GM21381 (cell line): ENCODE measurements at regions not wholly inside any gene's neighbourhood (a gene's known extent, or its start where the extent isn't known, plus 50 kb on each side); places are given as distances from the start of the nearest gene placed in this dataset.

Source experiments
- ATAC-seq: cut with Tn5 transposase; IDR thresholded peaks from one replicate; pipeline ENCODE4 v1.9.1; 2021; ENCODE audit warnings: mild to moderate bottlenecking, moderate library complexity; ENCODE audit not compliant: unreplicated experiment

- no peak for ATAC-seq
Observed at GRCh38 chr6:87995461-87995860, 52.2 kb upstream of the SPACA1 start.

GRCh38 chr6:87993356-87993755 lies 54.3 kb upstream of the SPACA1 start:
- no peak for ATAC-seq

- ATAC-seq = no peak
Observed at GRCh38 chr6:87990871-87991270, 56.8 kb upstream of the SPACA1 start.

- no peak for ATAC-seq
Observed at GRCh38 chr6:87982134-87982533, 65.5 kb upstream of the SPACA1 start.

GRCh38 chr6:87979737-87980136 lies 67.9 kb upstream of the SPACA1 start:
- no peak for ATAC-seq

GRCh38 chr6:87976616-87977015 lies 71.0 kb upstream of the SPACA1 start:
- ATAC-seq = no peak

- no peak for ATAC-seq
Observed at GRCh38 chr6:87975561-87975960, 72.1 kb upstream of the SPACA1 start.

GRCh38 chr6:87972279-87972678 lies 75.4 kb upstream of the SPACA1 start:
- no peak for ATAC-seq

GRCh38 chr6:87971605-87972262 lies 75.9 kb upstream of the SPACA1 start:
- ATAC-seq = no peak

- no peak for ATAC-seq
Observed at GRCh38 chr6:87968435-87969278, 79.0 kb upstream of the SPACA1 start.

GRCh38 chr6:87965806-87966205 lies 81.8 kb upstream of the SPACA1 start:
- no peak for ATAC-seq

GRCh38 chr6:87959083-87959482 lies 88.6 kb upstream of the SPACA1 start:
- ATAC-seq = no peak

- ATAC-seq = no peak
Observed at GRCh38 chr6:87951751-87952150, 95.9 kb upstream of the SPACA1 start.

- no peak for ATAC-seq
Observed at GRCh38 chr6:87950614-87951013, 97.0 kb upstream of the SPACA1 start.

- no peak for ATAC-seq
Observed at GRCh38 chr6:87949194-87949593, 98.4 kb upstream of the SPACA1 start.

GRCh38 chr6:87946669-87947068 lies 101.0 kb upstream of the SPACA1 start:
- ATAC-seq = no peak

GRCh38 chr6:87945966-87946365 lies 101.7 kb upstream of the SPACA1 start:
- no peak for ATAC-seq

GRCh38 chr6:87945181-87945580 lies 102.5 kb upstream of the SPACA1 start:
- ATAC-seq = no peak

- ATAC-seq = no peak
Observed at GRCh38 chr6:87944541-87944954, 103.1 kb upstream of the SPACA1 start.

- no peak for ATAC-seq
Observed at GRCh38 chr6:87943191-87943590, 104.5 kb upstream of the SPACA1 start.

GRCh38 chr6:87941556-87942358 lies 105.9 kb upstream of the SPACA1 start:
- no peak for ATAC-seq

GRCh38 chr6:87939776-87940175 lies 107.9 kb upstream of the SPACA1 start:
- no peak for ATAC-seq
